PC-3 (cell line): ENCODE measurements at regions not wholly inside any gene's neighbourhood (a gene's known extent, or its start where the extent isn't known, plus 50 kb on each side); places are given as distances from the start of the nearest gene placed in this dataset.

Experiments used
- CTCF ChIP-seq: fragments of 300-600 bp; sonication (generic); conservative IDR thresholded peaks from 2 replicates; pipeline ENCODE4 v1.5.1; 2017; ENCODE audit warnings: antibody characterized with exemption, low read depth, mild to moderate bottlenecking, low read length
- EZH2 ChIP-seq: fragments of 300-600 bp; sonication (generic); IDR thresholded peaks from one replicate; pipeline ENCODE4 v1.6.1; 2017; ENCODE audit warnings: antibody characterized with exemption, mild to moderate bottlenecking, low read length; ENCODE audit not compliant: unreplicated experiment
- EZH2phosphoT487 ChIP-seq: fragments of 300-600 bp; sonication (generic); IDR thresholded peaks from 2 replicates; pipeline ENCODE4 v1.6.1; 2018; ENCODE audit warnings: mild to moderate bottlenecking, antibody characterized with exemption, low read length, borderline replicate concordance

DNA sequence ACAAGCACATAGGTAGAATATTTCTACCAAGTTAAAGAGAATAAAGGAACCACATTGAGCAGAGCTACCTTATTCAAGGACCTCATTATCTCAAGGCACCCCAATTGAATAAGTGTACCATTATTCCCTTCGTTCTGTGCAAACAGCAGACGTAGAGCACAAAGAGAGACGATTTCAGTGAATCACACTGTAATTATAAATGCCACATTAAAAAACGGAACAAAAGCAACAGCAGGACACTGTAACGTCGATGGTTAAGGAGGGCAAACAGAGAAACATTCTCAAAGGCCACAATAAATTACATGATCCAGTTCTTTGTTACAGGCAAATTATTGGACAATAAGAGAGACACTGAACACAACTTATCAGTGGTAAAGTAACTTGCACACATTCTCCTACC is 644.1 kb upstream of the TENM3 start:
- TF ChIP-seq CTCF (no peak), EZH2phosphoT487 (no peak), EZH2 (no peak)
